HG02852 (cell line): ENCODE measurements at regions not wholly inside any gene's neighbourhood (a gene's known extent, or its start where the extent isn't known, plus 50 kb on each side); places are given as distances from the start of the nearest gene placed in this dataset.

ENCODE experiments used
- ATAC-seq: cut with Tn5 transposase; IDR thresholded peaks from one replicate; pipeline ENCODE4 v1.9.1; 2021; ENCODE audit warnings: mild to moderate bottlenecking, moderate library complexity; ENCODE audit not compliant: unreplicated experiment

DNA sequence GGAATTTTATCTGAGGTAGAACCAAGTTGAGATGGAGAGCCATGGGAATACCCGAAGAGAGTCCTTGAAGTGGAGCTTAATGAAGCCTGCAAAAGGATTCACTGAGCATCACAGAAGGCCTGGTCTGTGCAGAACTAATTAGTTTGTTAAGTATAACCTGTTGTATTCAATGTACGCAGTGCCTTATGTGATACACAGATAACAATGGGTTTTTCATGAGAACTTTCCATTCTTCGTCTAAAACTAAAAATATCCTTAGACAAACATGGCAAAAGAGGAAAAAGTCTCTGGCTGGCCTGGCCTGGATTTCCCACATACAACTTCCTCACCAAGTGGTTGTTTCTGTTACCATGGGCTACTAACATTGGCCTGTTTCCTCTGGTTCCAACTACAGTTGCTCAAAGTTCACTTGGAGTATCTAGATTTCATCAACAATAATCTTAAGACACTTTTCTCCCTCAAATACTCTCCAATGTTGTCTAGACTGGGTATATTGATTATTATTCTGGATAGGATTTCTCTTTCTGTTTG, 237.6 kb upstream of the ZNF462 start:
- ATAC-seq: no peak

DNA sequence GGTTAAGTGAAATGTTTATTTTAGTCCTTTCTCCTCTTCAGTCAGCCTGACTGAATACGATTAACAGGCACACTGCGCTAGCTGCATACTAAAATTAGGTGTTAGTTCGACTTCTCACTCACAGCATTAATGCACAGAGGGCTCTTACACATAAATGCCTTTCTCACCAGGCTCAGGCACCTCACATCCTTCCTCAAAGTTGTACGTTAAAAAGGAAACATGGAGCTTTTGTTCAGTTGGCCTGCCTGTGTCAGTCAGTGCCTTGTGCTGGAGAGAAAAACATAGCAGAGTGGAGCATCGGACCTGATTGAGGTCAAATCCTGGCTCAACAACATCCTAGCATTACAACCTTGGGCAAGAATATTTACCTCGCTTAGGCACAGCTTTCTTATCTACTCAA, 236.0 kb upstream of the ZNF462 start:
- no peak for ATAC-seq

DNA sequence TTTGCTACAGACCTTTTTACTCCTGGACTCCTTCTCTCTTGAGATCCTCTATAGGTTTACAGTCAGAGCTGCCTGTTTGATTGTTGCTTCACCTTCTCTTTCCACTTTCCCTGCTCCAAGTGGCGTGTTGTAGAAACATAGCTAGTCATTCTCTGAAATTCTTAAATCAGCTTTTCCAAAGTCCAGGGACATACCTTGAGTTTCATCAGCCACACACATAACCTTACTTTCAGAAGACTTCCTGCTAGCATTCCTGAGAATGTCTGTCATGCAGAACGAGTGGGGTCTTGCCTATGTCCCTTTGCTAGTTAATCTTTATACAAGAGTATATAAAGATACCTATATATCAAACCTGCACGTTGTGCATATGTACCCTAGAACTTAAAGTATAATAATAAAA, 230.3 kb upstream of the ZNF462 start:
- ATAC-seq: no peak

DNA sequence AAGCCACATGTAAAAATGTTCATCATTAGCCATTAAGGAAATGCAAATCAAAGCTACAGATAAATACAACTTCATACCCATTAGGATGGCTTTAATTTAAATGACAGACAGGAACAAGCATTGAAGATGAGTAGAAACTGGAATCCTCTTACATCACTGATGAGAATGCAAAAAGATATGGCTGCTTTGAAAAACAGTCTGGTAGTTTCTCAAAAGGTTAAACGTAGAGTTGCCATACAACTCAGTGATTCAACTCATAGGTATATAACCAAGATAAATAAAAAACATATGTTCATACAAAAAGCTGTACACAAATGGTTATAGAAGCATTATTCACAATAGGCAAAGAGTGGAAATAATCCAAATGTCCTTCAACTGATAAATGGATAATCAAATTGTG, 228.8 kb upstream of the ZNF462 start:
- no peak for ATAC-seq

DNA sequence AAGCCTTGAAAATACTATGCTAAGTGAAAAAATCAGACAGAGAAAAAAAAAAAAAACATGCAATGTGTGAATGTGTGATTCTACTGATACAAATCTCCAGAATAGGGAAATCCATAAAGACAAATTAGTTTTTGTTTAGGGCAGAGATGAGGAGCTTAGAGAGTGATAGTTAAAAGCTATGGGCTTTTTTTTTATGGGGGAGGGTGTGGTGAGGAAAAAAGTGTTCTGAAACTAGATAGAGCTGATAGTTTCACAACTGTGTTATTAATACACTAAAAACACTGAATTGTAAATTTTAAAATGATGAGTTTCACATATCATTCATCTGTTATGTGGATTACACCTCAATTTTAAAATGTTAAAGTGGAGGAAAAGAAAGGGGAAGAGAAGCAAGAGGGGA, 228.3 kb upstream of the ZNF462 start:
- ATAC-seq: no peak

DNA sequence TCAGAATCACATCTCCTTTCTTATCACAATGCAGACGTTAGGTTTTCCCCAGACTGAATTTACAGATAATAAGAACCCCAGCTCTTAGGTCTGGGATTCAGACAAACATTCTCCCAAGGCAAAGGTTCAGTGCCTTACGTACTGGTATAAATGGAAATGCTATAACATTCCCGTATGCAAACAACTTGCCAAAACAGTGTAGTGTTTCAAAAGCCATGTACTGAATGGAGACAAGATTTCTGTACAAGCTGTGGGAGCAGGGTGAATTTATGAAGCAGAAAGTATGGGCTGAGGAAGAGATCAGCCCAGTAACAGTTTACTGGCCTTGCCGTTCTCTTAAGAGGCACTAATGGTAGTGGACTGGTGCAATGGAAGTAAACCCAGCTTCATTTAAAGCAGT, 225.5 kb upstream of the ZNF462 start:
- no peak for ATAC-seq

DNA sequence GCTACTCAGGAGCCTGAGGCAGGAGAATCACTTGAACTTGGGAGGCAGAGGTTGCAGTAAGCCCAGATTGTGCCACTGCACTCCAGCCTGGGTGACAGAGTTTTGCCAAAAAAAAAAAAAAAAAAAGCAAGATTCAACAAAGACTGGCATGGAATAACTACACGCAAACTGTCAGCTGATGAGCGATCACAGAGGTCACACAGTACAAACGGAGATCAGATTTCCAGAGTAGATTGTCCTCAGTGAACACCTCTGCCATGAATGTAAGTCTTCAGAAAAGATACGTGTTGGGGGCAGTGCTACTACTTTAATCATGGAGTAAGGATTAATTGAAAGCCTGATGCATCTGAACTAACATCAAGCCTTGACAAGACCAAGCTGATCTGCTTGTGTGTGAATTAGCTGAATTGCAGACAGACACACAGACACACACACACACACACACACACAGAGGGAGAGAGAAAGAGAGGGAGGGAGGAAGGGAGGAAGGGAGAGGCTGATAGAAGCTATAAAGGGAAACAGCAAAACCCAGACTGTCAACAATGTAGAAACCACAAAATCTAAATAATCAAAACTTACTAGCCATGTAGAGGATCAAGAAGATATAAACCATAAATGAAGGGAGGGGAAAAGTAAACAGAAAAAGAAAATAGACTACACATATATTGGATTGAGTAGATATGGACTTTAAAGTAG, 222.9 kb upstream of the ZNF462 start:
- no peak for ATAC-seq

DNA sequence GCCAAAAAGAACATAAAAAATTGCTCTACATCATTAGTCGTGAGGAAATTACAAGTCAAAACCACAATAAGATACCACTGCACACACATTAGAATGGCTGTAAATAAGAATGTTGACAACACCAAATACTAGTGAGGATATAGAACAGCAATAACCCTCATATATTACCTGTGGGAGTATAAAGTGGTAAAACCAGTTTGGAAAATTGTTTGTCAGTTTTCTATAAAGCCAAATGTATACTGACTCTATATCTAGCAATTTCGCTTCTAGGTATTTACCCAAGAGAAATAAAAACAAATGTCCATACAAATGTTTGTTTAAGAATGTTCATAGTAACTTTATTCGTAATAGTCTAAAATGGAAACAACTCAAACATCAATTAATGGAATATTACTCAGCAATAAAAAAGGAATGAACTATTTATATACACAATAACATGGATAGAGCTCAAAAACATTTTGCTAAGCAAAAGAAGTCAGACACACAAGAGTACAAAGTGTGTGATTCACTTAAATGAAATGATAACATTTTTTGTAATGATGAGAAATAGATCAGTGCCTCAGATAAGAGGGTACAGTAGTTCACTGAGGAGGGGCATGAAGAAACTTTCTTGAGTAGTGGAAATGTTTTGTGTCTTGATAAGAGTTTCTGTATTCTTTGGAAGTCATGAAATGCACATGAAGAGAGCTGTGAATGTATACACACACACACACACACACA, 219.6 kb upstream of the ZNF462 start:
- ATAC-seq: no peak

DNA sequence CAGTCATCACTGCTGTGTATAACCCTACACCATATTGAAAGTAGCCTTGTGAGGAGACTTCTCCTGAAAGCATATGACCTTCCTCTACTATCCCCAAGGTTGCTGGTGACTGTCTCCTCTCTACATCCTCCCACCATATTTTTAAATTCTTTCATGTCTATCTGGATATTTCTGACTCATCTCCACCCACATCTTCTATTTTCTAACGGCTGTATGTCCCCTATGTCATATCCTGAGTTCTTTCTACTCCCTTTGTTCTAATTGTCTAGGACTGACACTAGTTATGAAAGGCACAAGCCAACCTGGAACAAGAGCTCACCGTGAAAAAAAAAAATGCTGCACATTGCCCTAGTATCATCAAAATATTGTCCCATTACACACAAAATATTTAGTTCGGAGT, 218.3 kb upstream of the ZNF462 start:
- ATAC-seq: no peak

DNA sequence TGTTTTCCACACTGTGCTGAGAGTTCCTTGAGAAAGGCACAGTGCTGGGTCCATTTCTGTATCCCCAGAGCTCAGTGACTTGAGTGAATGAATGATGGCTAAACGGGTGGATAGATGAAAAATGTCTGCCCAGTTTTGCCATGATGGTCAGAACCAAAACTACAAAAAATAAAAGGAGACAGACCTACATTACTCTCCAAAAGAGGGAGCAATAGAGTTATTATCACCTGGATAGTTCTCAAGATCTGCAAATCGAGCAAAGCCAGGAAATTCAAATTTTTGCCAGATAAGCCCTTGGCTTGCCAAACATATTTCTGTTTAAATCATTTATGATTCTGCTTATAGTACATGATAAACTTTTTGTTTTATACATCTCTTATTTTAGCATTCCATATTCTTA, 214.2 kb upstream of the ZNF462 start:
- ATAC-seq: no peak

DNA sequence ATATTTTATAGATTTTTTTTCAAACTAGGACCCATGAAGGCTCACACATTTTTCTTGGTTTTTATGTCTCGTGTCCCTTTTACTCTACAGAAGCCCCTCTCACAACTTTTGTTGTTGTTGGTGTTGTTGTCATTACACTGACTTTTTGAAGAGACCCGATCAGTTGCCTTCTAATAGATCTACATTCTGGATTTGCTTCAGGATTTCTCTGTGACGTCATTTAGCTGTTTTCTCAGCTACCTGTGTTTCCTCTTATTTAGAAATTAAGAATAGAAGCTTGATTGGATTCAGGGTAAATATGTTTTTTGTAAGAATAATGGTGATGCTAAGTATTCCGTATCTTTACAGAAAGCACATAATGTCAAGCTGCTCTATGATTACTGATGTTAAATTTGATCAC, 213.3 kb upstream of the ZNF462 start:
- no peak for ATAC-seq

DNA sequence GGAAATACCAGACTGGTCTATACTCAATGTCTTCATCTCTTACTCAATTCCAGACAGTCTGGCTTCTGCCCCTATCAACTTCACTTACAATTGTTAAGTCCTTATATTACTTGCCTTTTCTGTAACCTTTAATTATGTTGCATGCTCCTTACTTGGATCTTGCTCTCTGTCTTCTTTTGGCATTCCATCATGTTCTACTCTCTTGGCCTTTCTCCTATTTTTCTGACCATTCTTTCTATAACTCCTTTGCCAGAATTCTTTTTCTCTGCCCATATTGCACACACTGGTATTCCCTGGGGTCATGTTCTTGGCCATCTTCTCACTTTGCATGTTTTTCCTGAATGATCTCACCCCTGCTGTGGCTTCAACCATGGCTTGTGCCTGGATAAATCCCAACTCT, 209.8 kb upstream of the ZNF462 start:
- ATAC-seq: no peak

DNA sequence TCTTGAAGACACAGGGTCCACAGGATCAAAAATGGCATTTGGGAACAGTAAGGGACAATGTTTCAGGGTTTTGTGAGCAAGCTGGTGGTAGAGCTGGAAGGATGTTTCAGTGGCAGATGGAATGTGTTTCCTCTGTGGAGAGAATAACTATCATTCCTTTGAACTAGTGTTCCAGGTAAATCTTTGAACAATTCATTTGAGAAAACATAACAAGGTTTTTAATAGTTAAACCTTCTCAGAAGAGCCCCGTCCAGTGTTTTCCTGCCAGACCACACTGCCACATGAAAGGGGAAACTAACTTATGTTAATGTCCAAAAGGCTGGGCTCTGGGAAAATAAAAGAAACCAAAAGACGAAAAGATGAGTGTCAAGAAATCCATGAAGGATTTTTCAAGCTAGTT, 207.0 kb upstream of the ZNF462 start:
- no peak for ATAC-seq

DNA sequence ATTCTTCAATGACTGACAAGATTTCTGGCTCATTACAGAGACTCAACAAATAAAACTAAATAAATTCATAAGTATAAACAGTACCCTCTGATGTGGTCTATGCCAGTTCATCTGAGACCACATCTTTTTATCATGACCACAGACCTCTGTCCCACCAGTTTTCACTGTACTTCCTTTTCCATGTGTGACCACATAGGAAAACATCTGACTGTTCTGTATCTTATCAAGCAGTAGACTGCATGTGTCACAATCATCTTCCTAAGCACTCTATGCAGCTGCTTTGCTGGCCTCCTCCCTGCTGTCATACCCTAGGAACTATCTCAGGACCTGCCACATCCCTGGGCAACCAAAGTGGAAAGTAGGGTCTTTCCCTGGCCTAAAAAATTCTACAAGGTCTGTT, 205.0 kb upstream of the ZNF462 start:
- ATAC-seq: no peak

DNA sequence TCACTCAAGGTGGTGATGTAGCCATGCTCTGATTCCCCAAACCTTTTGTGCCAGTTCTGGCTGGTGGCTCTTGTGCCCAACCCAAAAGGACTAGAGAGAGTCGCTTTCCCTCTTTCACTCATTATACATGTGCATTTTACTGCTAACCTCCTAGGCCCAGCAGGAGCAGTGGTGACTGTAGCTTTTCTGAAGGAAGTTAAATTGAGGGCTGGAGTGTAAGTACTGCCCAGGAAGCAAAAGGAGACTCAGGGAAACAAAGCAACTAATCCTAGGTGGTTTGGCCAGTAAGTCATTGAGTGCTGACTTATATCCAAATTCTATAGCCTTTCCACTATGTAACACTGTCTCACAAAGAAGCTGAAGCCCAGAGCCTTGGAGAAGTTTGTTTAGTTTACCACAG, 194.4 kb upstream of the ZNF462 start:
- no peak for ATAC-seq

DNA sequence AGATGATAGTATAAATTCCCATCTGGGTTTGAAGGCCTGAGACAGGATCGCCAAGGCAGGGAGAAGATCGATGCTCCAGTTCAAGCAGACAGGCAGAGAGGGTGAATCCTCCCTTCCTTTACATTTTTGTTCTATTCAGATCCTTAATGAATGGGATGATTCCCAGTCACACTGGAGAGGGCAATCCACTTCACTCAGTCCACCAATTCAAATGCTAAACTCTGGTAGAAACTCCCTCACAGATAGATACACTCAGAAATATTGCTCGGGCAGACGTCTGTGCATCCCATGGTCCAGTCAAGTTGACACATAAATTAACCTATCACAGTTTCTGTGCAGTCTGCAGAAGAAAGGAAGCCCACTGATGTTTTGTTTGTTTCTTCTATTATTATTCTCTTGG, 193.1 kb upstream of the ZNF462 start:
- no peak for ATAC-seq

DNA sequence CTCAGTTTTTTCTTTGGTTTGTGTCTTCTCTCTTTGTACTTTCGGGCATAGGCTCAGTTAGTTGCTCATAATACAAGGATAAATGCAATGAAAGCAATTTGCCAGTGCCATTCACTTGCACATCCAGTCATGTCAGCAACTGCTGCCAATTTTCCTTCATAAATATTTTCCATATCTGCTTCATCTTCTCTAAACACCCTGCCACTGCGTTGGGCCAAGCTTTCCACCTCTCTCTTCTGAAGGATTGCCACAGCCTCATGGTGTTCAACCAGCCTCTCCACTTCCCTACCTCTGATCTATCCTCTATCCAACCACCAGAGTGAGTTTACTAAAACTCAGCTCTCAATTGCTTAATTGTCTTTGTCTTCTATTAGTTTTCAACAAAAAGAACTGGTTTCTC, 192.5 kb upstream of the ZNF462 start:
- no peak for ATAC-seq

DNA sequence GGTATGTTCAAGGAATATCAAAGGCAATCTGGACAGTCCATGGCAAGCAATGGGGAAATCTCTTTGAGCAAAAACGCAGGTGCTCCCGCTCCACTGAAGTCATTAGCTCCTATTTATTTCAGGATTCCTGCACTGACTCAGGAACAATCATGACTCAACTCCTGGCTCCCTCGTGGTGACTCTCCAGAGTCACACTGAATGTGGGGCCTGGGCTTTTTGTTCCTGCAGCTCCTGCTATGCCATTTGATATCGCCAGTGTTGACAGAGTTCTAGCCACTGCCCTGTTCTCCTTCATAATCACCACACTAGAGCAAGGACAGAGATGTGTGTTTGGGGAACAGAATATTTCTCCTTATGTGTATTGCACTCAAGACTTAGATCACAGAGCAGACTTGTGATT, 187.2 kb upstream of the ZNF462 start:
- ATAC-seq: no peak

DNA sequence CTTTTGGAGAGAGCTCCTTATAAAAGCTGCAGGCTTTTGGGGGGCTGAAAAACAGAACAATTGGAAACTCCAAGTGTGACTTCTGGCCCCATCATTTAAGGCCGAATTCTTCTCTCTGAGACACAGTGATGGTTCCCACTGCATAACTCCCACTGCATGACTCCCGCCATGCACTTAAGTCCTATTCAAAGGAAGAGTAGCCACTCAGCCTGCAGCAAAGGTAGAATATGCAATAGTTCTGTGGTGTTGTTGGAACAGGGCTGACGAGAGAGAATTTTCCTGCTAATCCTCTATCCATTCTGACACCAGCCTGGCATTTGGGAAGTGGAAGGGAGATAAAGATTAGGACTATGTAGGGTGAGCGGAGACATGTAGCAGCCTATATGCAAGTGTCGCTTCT, 185.6 kb upstream of the ZNF462 start:
- no peak for ATAC-seq

DNA sequence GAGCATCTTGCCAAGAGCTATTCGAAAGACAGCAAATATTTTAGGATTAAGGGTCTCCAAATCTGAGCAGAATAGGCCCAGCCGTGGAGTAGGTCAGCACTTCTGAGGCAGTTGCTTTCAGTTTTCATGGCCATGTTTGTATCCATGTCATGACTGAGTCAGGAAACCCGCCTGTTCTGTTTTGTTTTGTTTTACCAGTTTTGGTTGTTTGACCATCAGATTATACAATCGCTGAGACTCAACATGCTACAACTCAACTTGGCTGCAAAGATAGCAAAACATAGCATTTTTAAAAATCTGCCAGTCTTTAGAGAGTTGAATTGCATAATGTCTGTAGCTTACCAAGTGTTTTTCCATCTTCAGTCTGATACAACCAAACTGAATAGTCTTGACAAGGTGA, 185.1 kb upstream of the ZNF462 start:
- no peak for ATAC-seq

DNA sequence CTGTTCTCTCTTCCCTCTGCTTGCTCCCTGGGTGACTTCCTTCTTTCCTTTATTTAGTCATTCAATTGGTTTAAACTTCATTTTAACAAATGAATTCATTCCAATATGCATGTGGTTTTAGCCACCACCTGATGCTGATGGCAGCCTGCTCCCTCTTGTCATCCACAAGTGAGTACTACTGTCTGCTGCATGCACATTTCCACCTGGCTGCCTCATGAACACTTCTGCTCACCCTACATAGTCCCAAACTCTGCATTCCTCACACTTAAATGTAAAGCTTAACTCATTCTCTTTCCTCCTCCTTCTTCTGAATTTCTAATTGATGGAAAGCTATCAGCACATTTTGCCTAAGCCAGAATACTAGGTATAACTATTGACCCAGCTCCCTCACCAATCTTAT, 184.7 kb upstream of the ZNF462 start:
- ATAC-seq: no peak

DNA sequence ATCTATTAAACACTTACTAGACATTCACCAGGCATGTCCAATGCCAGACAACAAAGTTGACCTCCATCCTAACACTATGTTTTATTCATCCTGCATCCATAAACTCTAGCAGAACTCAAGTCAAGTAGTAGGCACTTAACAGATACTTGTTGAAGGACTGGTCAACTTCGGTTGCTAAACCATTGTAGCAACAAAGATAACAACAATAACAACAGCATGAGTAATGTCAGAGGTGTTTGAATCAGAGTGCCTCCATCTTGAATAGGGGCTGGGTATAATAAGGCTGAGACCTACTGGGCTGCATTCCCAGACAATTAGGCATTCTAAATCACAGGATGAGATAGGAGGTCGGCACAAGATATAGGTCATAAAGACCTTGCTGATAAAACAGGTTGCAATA, 180.5 kb upstream of the ZNF462 start:
- no peak for ATAC-seq

DNA sequence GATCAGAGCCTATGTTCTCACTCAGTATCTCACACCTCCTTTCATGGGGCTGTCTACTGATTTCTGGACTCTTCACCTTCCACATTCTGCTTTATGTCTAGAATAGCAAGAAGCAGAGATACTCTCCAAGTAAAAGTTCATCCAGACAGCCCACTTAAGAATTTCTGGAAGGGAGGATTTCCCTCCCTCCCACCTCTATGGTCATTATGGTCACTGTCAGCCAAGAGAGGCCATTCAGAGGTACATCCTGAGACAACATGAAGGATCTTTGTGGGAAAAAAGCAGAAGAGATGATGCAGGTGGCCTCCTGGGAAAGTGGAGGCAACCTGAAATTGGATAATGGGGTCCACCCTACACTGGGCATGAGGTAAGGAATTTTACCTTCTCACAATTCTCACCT, 179.5 kb upstream of the ZNF462 start:
- ATAC-seq: no peak
